Gastrocnemius medialis (tissue), 4 donors: ENCODE measurements at regions not wholly inside any gene's neighbourhood (a gene's known extent, or its start where the extent isn't known, plus 50 kb on each side); places are given as distances from the start of the nearest gene placed in this dataset.

Experiments
- CTCF ChIP-seq, 5 experiments: fragments of 450-650 bp in 3 of 5; fragments of 200-600 bp in 2 of 5; sonication (generic) in 2 of 5; IDR thresholded peaks in 4 of 5; conservative IDR thresholded peaks in 1 of 5; 1 replicate in 4 of 5; 2 replicates in 1 of 5; pipeline ENCODE4 v1.5.1; 2016 to 2019; ENCODE audit warnings: antibody characterized with exemption in 5 of 5, mild to moderate bottlenecking in 3 of 5, moderate library complexity in 3 of 5
- POLR2A ChIP-seq, 2 donors: fragments of 450-650 bp; IDR thresholded peaks; one replicate each; pipeline ENCODE4 v1.6.1; 2017; ENCODE audit warnings: antibody characterized with exemption in 2 of 2, mild to moderate bottlenecking in 2 of 2, moderate library complexity in 2 of 2

DNA sequence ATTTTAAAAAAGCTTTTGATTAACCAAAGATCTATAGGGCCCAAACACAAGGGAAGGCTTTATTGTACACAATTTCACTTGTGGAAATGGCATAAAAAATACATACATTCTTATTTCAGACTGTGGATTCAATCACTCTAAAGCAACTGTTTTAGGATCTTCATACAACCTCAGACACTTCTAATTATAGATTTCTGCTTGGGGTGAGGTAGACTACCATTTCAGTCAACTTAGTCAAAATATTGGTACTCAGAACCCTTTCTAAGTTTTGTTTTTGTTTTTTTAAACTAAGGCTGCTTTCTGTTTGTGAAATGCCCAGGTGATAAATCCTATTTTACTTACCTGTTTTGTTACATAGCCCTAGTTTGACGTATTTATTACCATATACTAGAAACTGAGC is 284.5 kb upstream of the RASA1 start:
- TF ChIP-seq CTCF (IDR thresholded peaks at IDR 0.05 in 4 of 5, conservative IDR thresholded peaks at IDR 0.05 in 1 of 5) (no peak), POLR2A (IDR thresholded peaks at IDR 0.05) (no peak)
